ENCODE measurements at regions not wholly inside any gene's neighbourhood (a gene's known extent, or its start where the extent isn't known, plus 50 kb on each side); places are given as distances from the start of the nearest gene placed in this dataset.

DNA sequence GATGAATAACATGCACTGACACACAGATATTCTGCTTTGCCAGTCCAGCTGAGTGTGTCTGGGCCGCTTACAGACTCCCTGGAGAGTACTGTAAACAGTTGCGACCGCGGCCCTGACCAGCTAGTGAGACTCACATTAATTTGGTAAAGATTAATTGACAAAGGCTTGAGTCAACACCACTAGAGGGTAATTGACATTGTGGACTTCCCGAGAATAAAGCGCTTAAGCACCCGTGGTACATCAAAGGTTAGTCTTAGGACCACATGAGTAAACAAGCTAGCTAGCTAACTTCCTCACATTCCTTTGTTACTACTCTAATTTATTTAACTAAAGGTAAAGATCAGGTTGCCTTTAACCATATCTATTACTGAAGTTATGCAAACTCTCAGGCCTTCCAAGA, 624.4 kb upstream of the ARGLU1 start:
- Histone ChIP-seq H3K4me1 (ENCODE audit: control insufficient read depth in 2 of 2, insufficient read depth in 2 of 2, low read length in 2 of 2) (no peaks in the 10 kb centered on the region), H3K36me3 (ENCODE audit: control insufficient read depth in 2 of 2, insufficient read depth in 2 of 2, low read length in 1 of 2) (no peaks in the 10 kb centered on the region), H3K4me3 (ENCODE audit: low read length in 2 of 2) (no peak overlapping the region), H3K27ac (ENCODE audit: low read depth in 1 of 2, low read length in 1 of 2) (no peak overlapping the region), H3K9me3 (ENCODE audit: control insufficient read depth in 2 of 2, insufficient read depth in 1 of 2, low read length in 1 of 2) (no peaks in the 10 kb centered on the region), H3K27me3 (ENCODE audit: control insufficient read depth in 2 of 2, insufficient read depth in 1 of 2, low read length in 1 of 2) (no peaks in the 10 kb centered on the region)
- DNase-seq (ENCODE audit: low read depth in 6 of 9, low spot score in 9 of 9): no peak
- WGBS: 81% methylated on average over 7 of the region's 7 CpGs

DNA sequence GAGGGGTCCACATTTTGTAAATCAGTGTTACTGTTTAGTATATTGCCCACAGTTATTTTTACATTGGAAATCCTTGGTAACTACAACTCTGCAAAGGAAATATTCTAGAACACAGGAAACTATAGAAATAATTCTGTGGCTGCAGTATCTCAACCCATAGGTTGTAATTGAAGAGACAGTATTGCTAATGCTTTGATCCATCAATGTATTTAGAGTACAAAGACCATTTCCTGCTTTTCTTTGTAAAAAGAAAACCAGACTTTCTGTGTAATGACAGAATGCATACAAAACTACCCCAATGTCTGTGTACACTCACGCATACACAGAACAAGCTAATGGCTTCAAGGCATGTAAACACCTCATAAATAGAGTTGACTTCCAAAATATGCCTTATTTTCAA, 622.1 kb upstream of the ARGLU1 start:
- H3K27me3 ChIP-seq (ENCODE audit: control insufficient read depth in 2 of 2, insufficient read depth in 1 of 2, low read length in 1 of 2): no peaks in the 10 kb centered on the region
- no peak overlapping the region for H3K27ac ChIP-seq (ENCODE audit: low read depth in 1 of 2, low read length in 1 of 2)
- no peak overlapping the region for H3K4me3 ChIP-seq (ENCODE audit: low read length in 2 of 2)
- no peaks in the 10 kb centered on the region for H3K9me3 ChIP-seq (ENCODE audit: control insufficient read depth in 2 of 2, insufficient read depth in 1 of 2, low read length in 1 of 2)
- H3K4me1 ChIP-seq (ENCODE audit: control insufficient read depth in 2 of 2, insufficient read depth in 2 of 2, low read length in 2 of 2): no peaks in the 10 kb centered on the region
- WGBS: 92% methylated on average over 1 of the region's 1 CpG
- DNase-seq (ENCODE audit: low read depth in 6 of 9, low spot score in 9 of 9): no peak
- no peaks in the 10 kb centered on the region for H3K36me3 ChIP-seq (ENCODE audit: control insufficient read depth in 2 of 2, insufficient read depth in 2 of 2, low read length in 1 of 2)

GRCh38 chr13:107185889-107186288, 618.0 kb upstream of the ARGLU1 start:
- Histone ChIP-seq H3K36me3 (ENCODE audit: control insufficient read depth in 2 of 2, insufficient read depth in 2 of 2, low read length in 1 of 2) (no peaks in the 10 kb centered on the region), H3K4me3 (ENCODE audit: low read length in 2 of 2) (no peak overlapping the region), H3K27ac (ENCODE audit: low read depth in 1 of 2, low read length in 1 of 2) (no peak overlapping the region), H3K27me3 (ENCODE audit: control insufficient read depth in 2 of 2, insufficient read depth in 1 of 2, low read length in 1 of 2) (no peaks in the 10 kb centered on the region), H3K9me3 (ENCODE audit: control insufficient read depth in 2 of 2, insufficient read depth in 1 of 2, low read length in 1 of 2) (peaks cover 0 to 3% of the 10 kb centered on the region in 2 donors), H3K4me1 (ENCODE audit: control insufficient read depth in 2 of 2, insufficient read depth in 2 of 2, low read length in 2 of 2) (no peaks in the 10 kb centered on the region)
- no peak for DNase-seq (ENCODE audit: low read depth in 6 of 9, low spot score in 9 of 9)
- WGBS: 85% methylated on average over 4 of the region's 4 CpGs

DNA sequence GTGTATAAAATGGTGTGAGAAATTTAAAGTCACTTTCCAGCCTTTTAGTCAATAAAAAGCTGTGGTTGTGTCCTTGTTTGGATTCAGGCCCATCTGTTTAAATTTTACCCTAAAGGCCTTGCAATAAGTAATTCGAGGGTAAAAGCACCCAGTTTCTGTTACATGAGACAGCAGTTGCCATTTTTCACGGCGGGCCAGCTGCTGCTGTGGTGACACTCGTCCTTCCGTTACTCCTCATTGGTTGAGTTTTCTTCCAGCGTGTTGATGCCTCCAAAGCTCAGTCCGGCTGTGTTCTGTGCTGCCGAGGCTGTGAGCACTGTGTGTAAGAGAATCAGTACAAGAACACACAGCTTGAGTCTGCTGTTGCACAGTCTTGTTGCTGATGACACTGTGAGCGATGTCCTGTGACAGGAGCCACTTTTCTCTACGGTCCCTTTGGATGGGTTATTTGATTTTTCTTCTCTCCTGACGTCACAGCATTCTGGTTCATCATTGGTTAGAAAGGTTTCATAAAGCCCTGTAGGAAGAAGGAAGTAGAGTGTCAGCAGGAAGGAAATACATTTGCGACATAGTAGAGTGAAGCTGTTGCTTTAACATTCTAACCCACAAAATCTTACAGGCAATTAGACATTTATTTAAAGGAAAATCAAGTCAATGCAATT, 602.5 kb upstream of the ARGLU1 start:
- no peaks in the 10 kb centered on the region for H3K27me3 ChIP-seq (ENCODE audit: control insufficient read depth in 2 of 2, insufficient read depth in 1 of 2, low read length in 1 of 2)
- H3K4me3 ChIP-seq (ENCODE audit: low read length in 2 of 2): no peak overlapping the region
- no peaks in the 10 kb centered on the region for H3K9me3 ChIP-seq (ENCODE audit: control insufficient read depth in 2 of 2, insufficient read depth in 1 of 2, low read length in 1 of 2)
- H3K4me1 ChIP-seq (ENCODE audit: control insufficient read depth in 2 of 2, insufficient read depth in 2 of 2, low read length in 2 of 2): no peaks in the 10 kb centered on the region
- DNase-seq (ENCODE audit: low read depth in 6 of 9, low spot score in 9 of 9): no peak
- WGBS: 90% methylated on average over 12 of the region's 12 CpGs
- H3K27ac ChIP-seq (ENCODE audit: low read depth in 1 of 2, low read length in 1 of 2): no peak overlapping the region
- H3K36me3 ChIP-seq (ENCODE audit: control insufficient read depth in 2 of 2, insufficient read depth in 2 of 2, low read length in 1 of 2): no peaks in the 10 kb centered on the region

DNA sequence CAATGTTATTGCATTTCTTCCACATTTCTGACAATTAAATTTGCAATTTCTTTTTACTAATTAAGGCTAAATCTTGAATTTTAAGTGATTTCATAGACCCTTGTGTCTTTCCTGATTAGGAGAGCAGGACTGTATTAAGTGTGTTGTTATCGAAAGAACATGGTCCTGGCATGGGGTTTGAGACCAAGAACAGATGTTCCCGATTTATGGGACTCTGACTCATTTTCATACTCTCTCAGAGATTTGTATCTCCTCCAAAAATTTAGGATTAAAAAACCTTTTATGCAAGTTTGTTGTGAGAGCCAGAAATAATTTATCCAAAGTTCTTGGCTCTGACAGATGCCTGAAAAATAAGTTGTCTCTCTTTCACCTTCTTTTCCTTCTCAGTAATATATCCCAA, 589.3 kb upstream of the ARGLU1 start:
- no peak overlapping the region for H3K4me3 ChIP-seq (ENCODE audit: low read length in 2 of 2)
- no peaks in the 10 kb centered on the region for H3K4me1 ChIP-seq (ENCODE audit: control insufficient read depth in 2 of 2, insufficient read depth in 2 of 2, low read length in 2 of 2)
- H3K36me3 ChIP-seq (ENCODE audit: control insufficient read depth in 2 of 2, insufficient read depth in 2 of 2, low read length in 1 of 2): no peaks in the 10 kb centered on the region
- H3K9me3 ChIP-seq (ENCODE audit: control insufficient read depth in 2 of 2, insufficient read depth in 1 of 2, low read length in 1 of 2): no peaks in the 10 kb centered on the region
- no peak overlapping the region for H3K27ac ChIP-seq (ENCODE audit: low read depth in 1 of 2, low read length in 1 of 2)
- WGBS: 91% methylated on average over 2 of the region's 2 CpGs
- no peak for DNase-seq (ENCODE audit: low read depth in 6 of 9, low spot score in 9 of 9)
- no peaks in the 10 kb centered on the region for H3K27me3 ChIP-seq (ENCODE audit: control insufficient read depth in 2 of 2, insufficient read depth in 1 of 2, low read length in 1 of 2)

DNA sequence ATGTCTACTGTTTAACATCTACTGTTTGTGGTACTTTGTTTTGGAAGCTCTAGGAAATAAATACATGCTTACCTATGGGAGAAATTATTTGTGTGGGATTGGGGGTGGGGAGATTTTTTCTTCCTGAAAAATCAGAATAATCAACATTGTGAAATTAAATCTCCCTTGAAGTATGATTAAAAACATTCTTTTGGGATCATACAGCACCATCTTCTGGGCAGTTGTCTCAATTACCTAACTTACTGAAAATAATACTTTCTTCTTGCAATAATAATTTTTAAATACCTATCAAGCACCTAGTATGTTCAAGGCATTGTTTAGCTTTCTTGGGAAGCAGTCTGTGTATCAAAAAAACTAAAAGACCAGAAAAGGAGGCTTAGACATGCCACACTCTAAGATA, 576.5 kb upstream of the ARGLU1 start:
- H3K4me3 ChIP-seq (ENCODE audit: low read length in 2 of 2): no peak overlapping the region
- no peaks in the 10 kb centered on the region for H3K9me3 ChIP-seq (ENCODE audit: control insufficient read depth in 2 of 2, insufficient read depth in 1 of 2, low read length in 1 of 2)
- DNase-seq (ENCODE audit: low read depth in 6 of 9, low spot score in 9 of 9): no peak
- no peaks in the 10 kb centered on the region for H3K27me3 ChIP-seq (ENCODE audit: control insufficient read depth in 2 of 2, insufficient read depth in 1 of 2, low read length in 1 of 2)
- H3K36me3 ChIP-seq (ENCODE audit: control insufficient read depth in 2 of 2, insufficient read depth in 2 of 2, low read length in 1 of 2): no peaks in the 10 kb centered on the region
- no peak overlapping the region for H3K27ac ChIP-seq (ENCODE audit: low read depth in 1 of 2, low read length in 1 of 2)
- H3K4me1 ChIP-seq (ENCODE audit: control insufficient read depth in 2 of 2, insufficient read depth in 2 of 2, low read length in 2 of 2): no peaks in the 10 kb centered on the region

DNA sequence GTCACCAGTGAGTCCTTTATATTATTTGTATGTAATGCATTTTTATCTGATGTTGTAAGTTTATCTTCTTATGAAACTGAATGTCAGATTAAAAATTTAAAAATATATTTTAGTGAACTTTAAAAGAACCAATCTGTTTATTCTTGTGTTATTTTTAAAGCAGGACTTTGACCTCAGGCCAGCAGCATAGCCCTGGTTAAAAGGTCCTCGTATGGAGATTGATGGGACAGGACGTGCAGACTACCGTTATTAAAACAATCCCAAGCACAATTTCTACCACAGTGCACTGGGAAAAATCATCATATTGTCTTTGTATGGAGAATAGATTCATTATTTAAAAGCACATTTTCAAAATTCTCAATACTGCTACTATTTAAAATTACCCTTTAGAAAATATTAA, 573.8 kb upstream of the ARGLU1 start:
- DNase-seq (ENCODE audit: low read depth in 6 of 9, low spot score in 9 of 9): no peak
- no peaks in the 10 kb centered on the region for H3K27me3 ChIP-seq (ENCODE audit: control insufficient read depth in 2 of 2, insufficient read depth in 1 of 2, low read length in 1 of 2)
- H3K36me3 ChIP-seq (ENCODE audit: control insufficient read depth in 2 of 2, insufficient read depth in 2 of 2, low read length in 1 of 2): no peaks in the 10 kb centered on the region
- H3K27ac ChIP-seq (ENCODE audit: low read depth in 1 of 2, low read length in 1 of 2): no peak overlapping the region
- no peaks in the 10 kb centered on the region for H3K4me1 ChIP-seq (ENCODE audit: control insufficient read depth in 2 of 2, insufficient read depth in 2 of 2, low read length in 2 of 2)
- no peak overlapping the region for H3K4me3 ChIP-seq (ENCODE audit: low read length in 2 of 2)
- no peaks in the 10 kb centered on the region for H3K9me3 ChIP-seq (ENCODE audit: control insufficient read depth in 2 of 2, insufficient read depth in 1 of 2, low read length in 1 of 2)
- WGBS: 84% methylated on average over 3 of the region's 3 CpGs

- H3K27ac ChIP-seq (ENCODE audit: low read depth in 1 of 2, low read length in 1 of 2): no peak overlapping the region
- 94% methylated on average over 1 of the region's 1 CpG for WGBS
Measured at GRCh38 chr13:107139006-107139405, 571.1 kb upstream of the ARGLU1 start.

GRCh38 chr13:107138486-107138885, 570.5 kb upstream of the ARGLU1 start:
- no peak overlapping the region for H3K27ac ChIP-seq (ENCODE audit: low read depth in 1 of 2, low read length in 1 of 2)

More at GRCh38 chr13:107139006-107139405, 571.1 kb upstream of the ARGLU1 start:
- DNase-seq (ENCODE audit: low read depth in 6 of 9, low spot score in 9 of 9): no peak
- Histone ChIP-seq H3K4me3 (ENCODE audit: low read length in 2 of 2) (no peak overlapping the region), H3K27me3 (ENCODE audit: control insufficient read depth in 2 of 2, insufficient read depth in 1 of 2, low read length in 1 of 2) (no peaks in the 10 kb centered on the region), H3K4me1 (ENCODE audit: control insufficient read depth in 2 of 2, insufficient read depth in 2 of 2, low read length in 2 of 2) (no peaks in the 10 kb centered on the region), H3K9me3 (ENCODE audit: control insufficient read depth in 2 of 2, insufficient read depth in 1 of 2, low read length in 1 of 2) (no peaks in the 10 kb centered on the region), H3K36me3 (ENCODE audit: control insufficient read depth in 2 of 2, insufficient read depth in 2 of 2, low read length in 1 of 2) (no peaks in the 10 kb centered on the region)

DNA sequence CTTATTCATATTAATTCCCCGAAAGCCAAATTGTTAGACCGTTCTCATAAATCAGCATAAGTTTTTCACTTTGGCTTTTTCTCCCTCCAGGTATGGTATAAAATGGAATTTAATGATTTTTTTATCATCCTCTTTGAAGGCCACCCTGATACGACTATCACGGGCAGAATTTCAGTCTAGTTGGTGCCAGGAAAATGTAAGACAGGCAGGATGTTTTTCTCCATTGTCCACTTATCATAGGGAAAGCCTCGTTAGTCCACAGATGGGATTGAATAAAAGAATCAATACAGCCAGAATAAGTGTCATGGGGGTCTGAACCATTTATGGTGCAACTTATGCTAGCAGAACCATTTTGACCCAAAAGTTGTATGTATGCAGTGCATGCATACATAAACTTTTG, 566.0 kb upstream of the ARGLU1 start:
- Histone ChIP-seq H3K4me3 (ENCODE audit: low read length in 2 of 2) (no peak overlapping the region), H3K9me3 (ENCODE audit: control insufficient read depth in 2 of 2, insufficient read depth in 1 of 2, low read length in 1 of 2) (no peaks in the 10 kb centered on the region), H3K36me3 (ENCODE audit: control insufficient read depth in 2 of 2, insufficient read depth in 2 of 2, low read length in 1 of 2) (no peaks in the 10 kb centered on the region), H3K27me3 (ENCODE audit: control insufficient read depth in 2 of 2, insufficient read depth in 1 of 2, low read length in 1 of 2) (no peaks in the 10 kb centered on the region), H3K4me1 (ENCODE audit: control insufficient read depth in 2 of 2, insufficient read depth in 2 of 2, low read length in 2 of 2) (no peaks in the 10 kb centered on the region), H3K27ac (ENCODE audit: low read depth in 1 of 2, low read length in 1 of 2) (no peak overlapping the region)
- 94% methylated on average over 5 of the region's 5 CpGs for WGBS
- DNase-seq (ENCODE audit: low read depth in 6 of 9, low spot score in 9 of 9): no peak

More at GRCh38 chr13:107138486-107138885, 570.5 kb upstream of the ARGLU1 start:
- Histone ChIP-seq H3K27me3 (ENCODE audit: control insufficient read depth in 2 of 2, insufficient read depth in 1 of 2, low read length in 1 of 2) (no peaks in the 10 kb centered on the region), H3K9me3 (ENCODE audit: control insufficient read depth in 2 of 2, insufficient read depth in 1 of 2, low read length in 1 of 2) (no peaks in the 10 kb centered on the region), H3K4me1 (ENCODE audit: control insufficient read depth in 2 of 2, insufficient read depth in 2 of 2, low read length in 2 of 2) (no peaks in the 10 kb centered on the region), H3K36me3 (ENCODE audit: control insufficient read depth in 2 of 2, insufficient read depth in 2 of 2, low read length in 1 of 2) (no peaks in the 10 kb centered on the region), H3K4me3 (ENCODE audit: low read length in 2 of 2) (no peak overlapping the region)
- 92% methylated on average over 1 of the region's 1 CpG for WGBS
- DNase-seq (ENCODE audit: low read depth in 6 of 9, low spot score in 9 of 9): no peak
